ENCODE measurements at regions not wholly inside any gene's neighbourhood (a gene's known extent, or its start where the extent isn't known, plus 50 kb on each side); places are given as distances from the start of the nearest gene placed in this dataset.

- Histone ChIP-seq H2AK9ac (replicated peaks; ENCODE audit: low read depth, low read length, poor library complexity) (no peak overlapping the region), H3K9ac (ENCODE audit: low read depth, low read length) (no peak overlapping the region), H3K4me1 (ENCODE audit: control insufficient read depth, insufficient read depth, low read length) (peaks cover 15% of the 10 kb centered on the region), H3K18ac (ENCODE audit: low read depth, low read length) (no peak overlapping the region), H2BK15ac (ENCODE audit: low read depth, low read length) (no peak overlapping the region), H4K8ac (ENCODE audit: low read depth in 2 of 2, low read length in 2 of 2) (no peak overlapping the region), H3K27ac (ENCODE audit: insufficient read depth, low read length) (no peak overlapping the region), H2AFZ (replicated peaks; ENCODE audit: low read length, poor library complexity) (no peak overlapping the region), H3K36me3 (ENCODE audit: control insufficient read depth, insufficient read depth, low read length) (no peaks in the 10 kb centered on the region), H4K5ac (ENCODE audit: low read depth, low read length) (no peak overlapping the region), H3K79me1 (ENCODE audit: low read depth in 1 of 2, low read length in 2 of 2) (no peaks in the 10 kb centered on the region), H3K9me3 (ENCODE audit: control insufficient read depth, insufficient read depth, low read length) (no peaks in the 10 kb centered on the region), H3K56ac (ENCODE audit: extremely low read depth, insufficient read depth, low read length) (no peak overlapping the region), H3K9me1 (ENCODE audit: insufficient read depth, low read length) (peaks cover 12% of the 10 kb centered on the region), H3K27me3 (ENCODE audit: control insufficient read depth, insufficient read depth, low read length) (no peaks in the 10 kb centered on the region), H3K14ac (replicated peaks; ENCODE audit: low read depth, low read length) (no peak overlapping the region), H2BK120ac (ENCODE audit: low read depth, low read length) (no peak overlapping the region), H3K4ac (ENCODE audit: low read depth, low read length) (peak overlapping the region; percentile 14; the same call in 1 of the 2 replicates), H2AK5ac (ENCODE audit: low read depth, low read length) (peak overlapping the region; percentile 59), H3K23ac (ENCODE audit: low read depth, low read length) (no peak overlapping the region), H2BK5ac (ENCODE audit: low read depth, low read length, poor library complexity, severe bottlenecking) (no peak overlapping the region), H4K91ac (ENCODE audit: insufficient read depth, low read depth, low read length) (0 out of 2 replicates have a peak overlapping the region, but pooled peaks have one; percentile 5), H4K20me1 (ENCODE audit: insufficient read depth, low read length) (no peaks in the 10 kb centered on the region), H3K4me2 (ENCODE audit: low read depth, low read length) (no peak overlapping the region), H2BK20ac (ENCODE audit: low read depth, low read length) (peak overlapping the region; percentile 27; the same call in 1 of the 2 replicates), H3K4me3 (ENCODE audit: insufficient read depth, low read depth, low read length) (no peak overlapping the region)
- intact Hi-C loops (cut with micrococcal nuclease): no loop called here
- ATAC-seq (ENCODE audit: low read depth): no peak
- no CpG with 5 or more reads among the region's 1 CpG for WGBS, 2 experiments (ENCODE audit: extremely low coverage in 2 of 2, insufficient read length in 1 of 2)
- dilution Hi-C loops (cut with HindIII; ENCODE audit: low sequenced_read_pairs, unreplicated experiment): no loop called here
- in situ Hi-C loops (cut with MboI; ENCODE audit: low sequenced_read_pairs): no loop called here
- TF ChIP-seq RAD21 (IDR thresholded peaks at IDR 0.05; ENCODE audit: low read length) (no peak), POLR2A (IDR thresholded peaks at IDR 0.05; ENCODE audit: low read depth, low read length) (no peak), BHLHE40 (IDR thresholded peaks at IDR 0.05; ENCODE audit: low read depth, low read length) (no peak), CEBPB (IDR thresholded peaks at IDR 0.05; ENCODE audit: low read depth, low read length) (no peak), USF2 (IDR thresholded peaks at IDR 0.05; ENCODE audit: low read depth, low read length) (no peak), RFX5 (IDR thresholded peaks at IDR 0.05; ENCODE audit: low read depth, low read length) (no peak), SMC3 (IDR thresholded peaks at IDR 0.05; ENCODE audit: low read depth, low read length) (no peak), MAZ (IDR thresholded peaks at IDR 0.05; ENCODE audit: borderline replicate concordance, low read depth, low read length) (no peak), RCOR1 (IDR thresholded peaks at IDR 0.05; ENCODE audit: insufficient replicate concordance, low read length) (no peak), MXI1 (IDR thresholded peaks at IDR 0.05; ENCODE audit: borderline replicate concordance, low read depth, low read length) (no peak), ELK1 (IDR thresholded peaks at IDR 0.05; ENCODE audit: borderline replicate concordance, low read depth, low read length) (no peak), CHD1 (IDR thresholded peaks at IDR 0.05; ENCODE audit: low read depth, low read length) (no peak), MAFK (IDR thresholded peaks at IDR 0.05; ENCODE audit: low read depth, low read length) (no peak), NFE2L2 (IDR thresholded peaks at IDR 0.05; ENCODE audit: low read depth, low read length) (no peak), FOS (IDR thresholded peaks at IDR 0.05; ENCODE audit: low read depth, low read length) (no peak), CTCF (conservative IDR thresholded peaks at IDR 0.05; ENCODE audit: low read depth, low read length) (no peak)
- peak; percentile 22 for DNase-seq
- ChIA-PET POLR2A (ENCODE audit: unreplicated experiment) (no interaction called here), CTCF (interaction anchor here (0.9 kb wide), 1 partner anchor 35 kb away, joined by 5 read pairs; no protein-coding TSS in a partner anchor)
- BruUV-seq (replicated peaks): no TSS peak
Measured at GRCh38 chr13:30830638-30830965, 75.5 kb upstream of the MEDAG start.
